Body of pancreas (tissue), 4 donors: ENCODE measurements at regions not wholly inside any gene's neighbourhood (a gene's known extent, or its start where the extent isn't known, plus 50 kb on each side); places are given as distances from the start of the nearest gene placed in this dataset.

Source experiments
- ATAC-seq: fragments of 150-250 bp; one replicate; pipeline ENCODE4 v1.9.1; 2016
- DNase-seq, 4 donors: peaks; one replicate each; pipeline ENCODE4 v3.0.0-alpha.2; 2019
- H3K27ac ChIP-seq, 4 donors: fragments of 200-600 bp; sonication (generic); 1 replicate in 3 of 4; 2 replicates in 1 of 4; pipeline versions ENCODE4 v1.5.1 to v1.6.1; 2016 to 2019; ENCODE audit warnings: mild to moderate bottlenecking in 1 of 4, mixed read lengths in 1 of 4, moderate library complexity in 1 of 4
- H3K27me3 ChIP-seq, 2 donors: fragments of 200-600 bp; sonication (generic); one replicate each; pipeline ENCODE4 v1.6.0; 2016; ENCODE audit warnings: mild to moderate bottlenecking in 1 of 2
- H3K36me3 ChIP-seq, 2 donors: fragments of 200-600 bp; sonication (generic); replicated peaks in 1 of 2; 2 replicates each; pipeline ENCODE4 v1.5.1; 2016; ENCODE audit warnings: low read depth in 2 of 2; ENCODE audit not compliant: insufficient read depth in 1 of 2
- H3K4me1 ChIP-seq: fragments of 200-600 bp; sonication (generic); one replicate; pipeline ENCODE4 v1.6.0; 2016
- H3K4me3 ChIP-seq, 2 donors: fragments of 200-600 bp; sonication (generic); 1 replicate in 1 of 2; 2 replicates in 1 of 2; pipeline ENCODE4 v1.5.1; 2016 to 2019
- H3K9me3 ChIP-seq, 3 donors: fragments of 200-600 bp; sonication (generic); 1 replicate in 2 of 3; 2 replicates in 1 of 3; pipeline ENCODE4 v1.5.1; 2016
- POLR2A ChIP-seq, 3 donors: fragments of 450-650 bp; IDR thresholded peaks; one replicate each; pipeline ENCODE4 v1.6.1; 2016; ENCODE audit warnings: antibody characterized with exemption in 3 of 3, mild to moderate bottlenecking in 2 of 3
- WGBS, 2 donors: methylation state at CpG; one replicate each; pipeline ENCODE4 v1.1.5; 2017; 5-methylcytosine and 5-hydroxymethylcytosine counted together
- intact Hi-C: fragments of 100-400 bp; cut with DNase I; formaldehyde crosslinking; loops from one replicate; pipeline ENCODE4 v1.15.1; 2023
- TF ChIP-seq, protein P1 (sequence below), 7 experiments: fragments of 450-650 bp in 4 of 7; fragments of 200-600 bp in 3 of 7; sonication (generic) in 3 of 7; IDR thresholded peaks; one replicate each; pipeline ENCODE4 v1.5.1; 2016 to 2019; ENCODE audit warnings: antibody characterized with exemption in 7 of 7

DNA sequence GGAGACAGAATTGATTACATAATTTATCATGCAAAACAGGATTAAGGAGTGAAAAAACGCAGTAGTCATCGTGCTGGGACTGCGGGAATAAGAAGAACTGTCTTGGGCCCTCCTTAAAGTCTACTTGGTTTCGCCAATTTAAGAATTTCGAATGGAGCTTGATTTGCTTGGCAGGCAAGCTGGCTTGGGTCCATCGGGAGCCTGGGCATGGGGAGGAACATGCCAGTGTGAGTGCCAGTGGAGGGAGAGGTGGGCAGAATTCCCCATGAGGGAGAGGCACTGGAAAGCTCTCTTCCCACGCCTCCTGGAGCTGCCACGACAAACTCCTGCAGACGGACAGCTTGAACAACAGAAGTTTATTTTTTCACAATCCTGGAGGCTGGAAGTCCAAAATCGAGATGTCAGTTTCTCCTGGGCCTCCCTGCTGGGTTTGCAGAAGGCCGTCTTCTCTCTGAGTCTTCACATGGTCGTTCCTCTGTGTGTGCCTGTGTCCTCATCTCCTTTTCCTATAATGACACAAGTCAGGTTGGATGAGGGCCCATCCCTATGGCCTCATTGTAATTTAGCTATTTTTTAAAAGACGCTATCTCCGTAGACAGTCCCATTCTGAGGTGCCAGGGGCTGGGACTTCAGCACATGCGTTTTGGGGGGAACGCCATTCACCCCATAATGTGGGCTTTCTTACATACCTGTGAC is 528.7 kb upstream of the DPP6 start:
- ATAC-seq = no peak
- 61 to 66% methylated on average over 16 of the region's 16 CpGs for WGBS, 2 donors
- no peaks in the 10 kb centered on the region for H3K27me3 ChIP-seq
- intact Hi-C loops = no loop called here
- no peaks in the 10 kb centered on the region for H3K9me3 ChIP-seq
- no peaks in the 10 kb centered on the region for H3K4me1 ChIP-seq
- no peak overlapping the region for H3K4me3 ChIP-seq
- H3K27ac ChIP-seq = no peak overlapping the region
- H3K36me3 ChIP-seq = no peaks in the 10 kb centered on the region
- no peak for DNase-seq
- no peak for TF ChIP-seq POLR2A (IDR thresholded peaks at IDR 0.05)
- TF ChIP-seq, protein P1, sequence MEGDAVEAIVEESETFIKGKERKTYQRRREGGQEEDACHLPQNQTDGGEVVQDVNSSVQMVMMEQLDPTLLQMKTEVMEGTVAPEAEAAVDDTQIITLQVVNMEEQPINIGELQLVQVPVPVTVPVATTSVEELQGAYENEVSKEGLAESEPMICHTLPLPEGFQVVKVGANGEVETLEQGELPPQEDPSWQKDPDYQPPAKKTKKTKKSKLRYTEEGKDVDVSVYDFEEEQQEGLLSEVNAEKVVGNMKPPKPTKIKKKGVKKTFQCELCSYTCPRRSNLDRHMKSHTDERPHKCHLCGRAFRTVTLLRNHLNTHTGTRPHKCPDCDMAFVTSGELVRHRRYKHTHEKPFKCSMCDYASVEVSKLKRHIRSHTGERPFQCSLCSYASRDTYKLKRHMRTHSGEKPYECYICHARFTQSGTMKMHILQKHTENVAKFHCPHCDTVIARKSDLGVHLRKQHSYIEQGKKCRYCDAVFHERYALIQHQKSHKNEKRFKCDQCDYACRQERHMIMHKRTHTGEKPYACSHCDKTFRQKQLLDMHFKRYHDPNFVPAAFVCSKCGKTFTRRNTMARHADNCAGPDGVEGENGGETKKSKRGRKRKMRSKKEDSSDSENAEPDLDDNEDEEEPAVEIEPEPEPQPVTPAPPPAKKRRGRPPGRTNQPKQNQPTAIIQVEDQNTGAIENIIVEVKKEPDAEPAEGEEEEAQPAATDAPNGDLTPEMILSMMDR (IDR thresholded peaks at IDR 0.05) = no peak

GRCh38 chr7:153524070-153524601 is 528.1 kb upstream of the DPP6 start:
- intact Hi-C loops = no loop called here
- no peak for DNase-seq
- ATAC-seq = no peak
- Histone ChIP-seq H3K4me1 (no peaks in the 10 kb centered on the region), H3K4me3 (no peak overlapping the region), H3K36me3 (no peaks in the 10 kb centered on the region), H3K27ac (no peak overlapping the region), H3K27me3 (no peaks in the 10 kb centered on the region), H3K9me3 (no peaks in the 10 kb centered on the region)
- WGBS, 2 donors = 11 to 13% methylated on average over 7 to 9 of the region's 9 CpGs
- TF ChIP-seq, protein P1 (IDR thresholded peaks at IDR 0.05) = no peak
- no peak for TF ChIP-seq POLR2A (IDR thresholded peaks at IDR 0.05)

- Histone ChIP-seq H3K9me3 (no peaks in the 10 kb centered on the region), H3K4me1 (no peaks in the 10 kb centered on the region), H3K27ac (no peak overlapping the region), H3K4me3 (no peak overlapping the region), H3K27me3 (no peaks in the 10 kb centered on the region), H3K36me3 (no peaks in the 10 kb centered on the region)
- 53 to 84% methylated on average over 3 to 4 of the region's 7 CpGs for WGBS, 2 donors
- intact Hi-C loops = no loop called here
- DNase-seq = no peak
- TF ChIP-seq, protein P1 (IDR thresholded peaks at IDR 0.05) = no peak
- TF ChIP-seq POLR2A (IDR thresholded peaks at IDR 0.05) = no peak
- no peak for ATAC-seq
These were observed 523.1 kb upstream of the DPP6 start for GRCh38 chr7:153529100-153529499.

DNA sequence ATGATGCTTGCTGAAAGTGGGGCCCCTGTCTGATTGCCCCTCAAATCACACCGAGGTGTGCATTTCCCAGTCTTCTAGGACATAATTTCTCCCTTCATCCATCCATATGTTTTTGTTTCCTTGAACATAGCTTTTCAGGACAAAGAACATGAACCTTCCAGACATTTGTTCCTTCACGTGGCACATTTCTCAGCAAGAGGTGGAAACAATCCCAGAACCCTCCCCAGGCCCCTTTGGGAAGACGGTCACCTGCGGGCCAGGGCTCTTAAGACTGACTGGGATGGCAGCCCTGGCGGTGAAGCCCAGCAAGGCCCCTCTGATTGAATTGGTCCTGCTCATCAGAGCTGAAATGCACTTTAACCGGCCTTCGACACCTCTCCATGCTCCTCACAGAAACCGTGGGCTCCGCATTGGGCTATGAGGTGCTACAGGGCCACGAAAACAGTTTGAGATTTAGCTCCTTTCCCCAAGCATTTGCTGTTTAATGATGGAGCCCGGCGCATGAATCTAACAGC is 522.5 kb upstream of the DPP6 start:
- H3K36me3 ChIP-seq = no peaks in the 10 kb centered on the region
- 76 to 77% methylated on average over 9 to 12 of the region's 12 CpGs for WGBS, 2 donors
- H3K27me3 ChIP-seq = no peaks in the 10 kb centered on the region
- TF ChIP-seq POLR2A (IDR thresholded peaks at IDR 0.05) = no peak
- TF ChIP-seq, protein P1 (IDR thresholded peaks at IDR 0.05) = no peak
- no peak overlapping the region for H3K27ac ChIP-seq
- no peak for ATAC-seq
- H3K9me3 ChIP-seq = no peaks in the 10 kb centered on the region
- no peak for DNase-seq
- intact Hi-C loops = no loop called here
- no peaks in the 10 kb centered on the region for H3K4me1 ChIP-seq
- H3K4me3 ChIP-seq = no peak overlapping the region

DNA sequence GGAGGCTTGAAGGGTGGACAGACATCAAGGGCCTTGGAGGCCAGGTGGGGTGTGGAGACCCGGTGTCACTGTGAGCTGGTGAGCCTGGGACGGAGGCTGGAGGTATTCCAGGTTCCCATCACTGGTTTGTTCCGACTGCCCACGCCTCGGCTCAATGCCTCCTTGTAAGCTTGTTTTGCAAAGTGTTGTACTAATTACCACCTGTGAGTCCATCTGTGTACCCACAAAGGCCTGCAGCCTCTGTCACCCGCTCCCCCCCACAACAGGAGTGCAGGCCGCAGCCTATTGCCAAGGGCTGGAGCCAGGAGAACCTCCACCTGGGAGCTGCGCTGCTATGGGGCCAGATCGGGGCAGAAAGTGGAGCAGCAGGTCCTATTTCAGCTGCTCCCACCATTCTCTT is 521.8 kb upstream of the DPP6 start:
- Histone ChIP-seq H3K27ac (no peak overlapping the region), H3K4me3 (no peak overlapping the region), H3K4me1 (no peaks in the 10 kb centered on the region), H3K36me3 (no peaks in the 10 kb centered on the region), H3K9me3 (no peaks in the 10 kb centered on the region), H3K27me3 (no peaks in the 10 kb centered on the region)
- no peak for DNase-seq
- no peak for ATAC-seq
- WGBS, 2 donors = 72 to 89% methylated on average over 7 to 9 of the region's 9 CpGs
- intact Hi-C loops = no loop called here
- TF ChIP-seq, protein P1 (IDR thresholded peaks at IDR 0.05) = no peak
- TF ChIP-seq POLR2A (IDR thresholded peaks at IDR 0.05) = no peak
